Amygdala (tissue), 56 donors: ENCODE measurements at regions not wholly inside any gene's neighbourhood (a gene's known extent, or its start where the extent isn't known, plus 50 kb on each side); places are given as distances from the start of the nearest gene placed in this dataset.
"Not testable (repeated sequence)": the region's sequence is repeated elsewhere in the genome, so short reads cannot be mapped to it uniquely, and the experiment has no call there.

Source experiments
- DNase-seq, 56 donors: peaks; one replicate each; lab custom pipeline; 2025; lab: John Stamatoyannopoulos, UW

DNA sequence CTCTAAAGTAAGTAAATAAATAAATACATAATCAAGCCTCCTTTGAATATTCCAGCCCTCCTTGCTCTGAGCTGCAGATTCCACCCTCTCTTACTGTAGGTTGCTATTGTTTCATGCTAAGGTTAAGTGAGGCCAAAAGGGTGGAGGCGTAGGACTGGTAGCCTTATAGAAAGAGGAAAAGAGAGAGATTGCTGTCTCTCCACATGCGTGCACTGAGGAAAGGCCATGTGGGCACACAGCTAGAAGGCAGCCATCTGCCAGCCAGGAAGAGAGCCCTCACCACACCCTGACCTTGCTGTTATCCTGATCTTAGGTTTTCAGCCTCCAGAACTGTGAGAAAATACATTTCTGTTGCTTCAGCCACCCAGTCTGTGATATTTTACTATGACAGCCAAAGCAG lies 52.0 kb upstream of the GPCPD1 start:
- no peak for DNase-seq

DNA sequence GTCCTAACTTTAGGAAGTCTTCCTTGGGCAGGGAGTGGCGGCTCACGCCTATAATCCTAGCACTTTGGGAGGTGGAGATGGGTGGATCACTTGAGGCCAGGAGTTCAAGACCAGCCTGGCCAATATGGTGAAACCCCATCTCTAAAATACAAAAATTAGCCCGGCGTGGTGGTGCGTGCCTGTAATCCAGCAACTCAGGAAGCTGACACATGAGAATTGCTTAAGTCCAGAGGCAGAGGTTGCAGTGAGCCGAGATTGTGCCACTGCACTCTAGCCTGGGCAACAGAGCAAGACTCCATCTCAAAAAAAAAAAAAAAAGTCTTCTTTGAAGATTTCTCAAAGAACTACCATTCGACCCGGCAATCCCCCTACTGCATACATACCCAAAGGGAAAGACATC lies 50.0 kb upstream of the GPCPD1 start:
- not testable (repeated sequence) for DNase-seq
